Left ventricle myocardium inferior (tissue), 1 donor: ENCODE measurements at regions not wholly inside any gene's neighbourhood (a gene's known extent, or its start where the extent isn't known, plus 50 kb on each side); places are given as distances from the start of the nearest gene placed in this dataset.

ENCODE experiments used
- DNase-seq: peaks from one replicate; pipeline ENCODE4 v3.0.0-alpha.2; 2020
- H3K27ac ChIP-seq: fragments of 200-600 bp; replicated peaks from 2 replicates; pipeline ENCODE4 v1.8.0; 2021
- H3K27me3 ChIP-seq: fragments of 200-600 bp; 2 replicates; pipeline ENCODE4 v1.8.0; 2021; ENCODE audit warnings: low read depth
- H3K36me3 ChIP-seq: fragments of 200-600 bp; 2 replicates; pipeline ENCODE4 v1.8.0; 2021
- H3K4me1 ChIP-seq: fragments of 200-600 bp; 2 replicates; pipeline ENCODE4 v1.8.0; 2021
- H3K4me3 ChIP-seq: fragments of 200-600 bp; 2 replicates; pipeline ENCODE4 v1.8.0; 2021; ENCODE audit warnings: mild to moderate bottlenecking, moderate library complexity
- H3K9me3 ChIP-seq: fragments of 200-600 bp; replicated peaks from 2 replicates; pipeline ENCODE4 v1.8.0; 2021
- intact Hi-C: fragments of 100-400 bp; cut with micrococcal nuclease; formaldehyde crosslinking; loops from one replicate; pipeline ENCODE4 v1.11.0; 2022
- TF ChIP-seq, protein P1 (sequence below): fragments of 200-600 bp; IDR thresholded peaks from 2 replicates; pipeline ENCODE4 v1.8.0; 2021; ENCODE audit warnings: antibody characterized with exemption, mild to moderate bottlenecking, borderline replicate concordance
- donor health status: DM: no; HTN: yes; CAD: no; lungs with severe emphysema.

DNA sequence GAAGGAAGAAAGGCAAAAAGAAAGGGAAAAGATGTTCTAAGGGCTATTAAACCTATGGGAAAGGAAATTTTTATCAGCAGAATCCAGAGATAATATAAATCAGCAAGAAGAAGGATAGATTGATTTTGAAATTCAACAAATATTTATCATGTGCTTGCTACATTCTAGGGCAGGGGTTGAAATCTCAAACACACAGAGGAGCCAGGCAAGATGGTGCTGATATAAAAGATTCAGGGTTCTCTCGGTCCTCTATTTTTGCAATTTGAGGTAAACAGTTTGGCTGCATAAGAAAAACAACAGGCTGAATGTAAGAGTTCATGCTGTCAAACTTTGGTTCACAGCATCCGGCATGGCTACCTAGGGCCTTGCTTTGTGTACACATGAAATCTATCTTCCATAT lies 109.6 kb upstream of the BMP2 start:
- no peaks in the 10 kb centered on the region for H3K27me3 ChIP-seq
- no peaks in the 10 kb centered on the region for H3K36me3 ChIP-seq
- H3K9me3 ChIP-seq, result peaks cover 9% of the 10 kb centered on the region
- no peak overlapping the region for H3K27ac ChIP-seq
- TF ChIP-seq, protein P1, sequence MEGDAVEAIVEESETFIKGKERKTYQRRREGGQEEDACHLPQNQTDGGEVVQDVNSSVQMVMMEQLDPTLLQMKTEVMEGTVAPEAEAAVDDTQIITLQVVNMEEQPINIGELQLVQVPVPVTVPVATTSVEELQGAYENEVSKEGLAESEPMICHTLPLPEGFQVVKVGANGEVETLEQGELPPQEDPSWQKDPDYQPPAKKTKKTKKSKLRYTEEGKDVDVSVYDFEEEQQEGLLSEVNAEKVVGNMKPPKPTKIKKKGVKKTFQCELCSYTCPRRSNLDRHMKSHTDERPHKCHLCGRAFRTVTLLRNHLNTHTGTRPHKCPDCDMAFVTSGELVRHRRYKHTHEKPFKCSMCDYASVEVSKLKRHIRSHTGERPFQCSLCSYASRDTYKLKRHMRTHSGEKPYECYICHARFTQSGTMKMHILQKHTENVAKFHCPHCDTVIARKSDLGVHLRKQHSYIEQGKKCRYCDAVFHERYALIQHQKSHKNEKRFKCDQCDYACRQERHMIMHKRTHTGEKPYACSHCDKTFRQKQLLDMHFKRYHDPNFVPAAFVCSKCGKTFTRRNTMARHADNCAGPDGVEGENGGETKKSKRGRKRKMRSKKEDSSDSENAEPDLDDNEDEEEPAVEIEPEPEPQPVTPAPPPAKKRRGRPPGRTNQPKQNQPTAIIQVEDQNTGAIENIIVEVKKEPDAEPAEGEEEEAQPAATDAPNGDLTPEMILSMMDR, result no peak
- intact Hi-C loops, result no loop called here
- no peak for DNase-seq
- H3K4me3 ChIP-seq, result no peak overlapping the region
- no peaks in the 10 kb centered on the region for H3K4me1 ChIP-seq

DNA sequence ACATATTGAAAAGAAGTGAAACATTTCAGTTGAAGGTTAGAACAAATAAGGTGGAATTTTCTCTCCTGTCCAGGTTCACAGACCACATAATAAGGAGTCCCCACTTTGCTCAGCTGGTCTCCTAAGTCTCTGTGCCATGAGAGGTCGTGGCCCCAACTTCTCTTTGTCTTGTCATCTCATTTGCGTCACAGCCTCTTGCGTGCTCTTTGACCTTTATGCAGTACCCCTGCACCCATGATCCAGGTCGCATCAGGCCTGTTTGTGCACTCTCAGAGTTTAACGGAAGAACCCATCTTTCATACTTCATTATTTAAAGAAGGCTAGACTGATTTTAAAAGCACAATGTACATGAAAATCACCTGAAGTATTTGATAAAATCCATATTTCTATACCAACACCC lies 110.4 kb upstream of the BMP2 start:
- Histone ChIP-seq H3K27ac (no peak overlapping the region), H3K4me1 (no peaks in the 10 kb centered on the region), H3K27me3 (no peaks in the 10 kb centered on the region), H3K9me3 (peaks cover 9% of the 10 kb centered on the region), H3K4me3 (no peak overlapping the region), H3K36me3 (no peaks in the 10 kb centered on the region)
- intact Hi-C loops, result no loop called here
- DNase-seq, result no peak
- TF ChIP-seq, protein P1, result no peak

DNA sequence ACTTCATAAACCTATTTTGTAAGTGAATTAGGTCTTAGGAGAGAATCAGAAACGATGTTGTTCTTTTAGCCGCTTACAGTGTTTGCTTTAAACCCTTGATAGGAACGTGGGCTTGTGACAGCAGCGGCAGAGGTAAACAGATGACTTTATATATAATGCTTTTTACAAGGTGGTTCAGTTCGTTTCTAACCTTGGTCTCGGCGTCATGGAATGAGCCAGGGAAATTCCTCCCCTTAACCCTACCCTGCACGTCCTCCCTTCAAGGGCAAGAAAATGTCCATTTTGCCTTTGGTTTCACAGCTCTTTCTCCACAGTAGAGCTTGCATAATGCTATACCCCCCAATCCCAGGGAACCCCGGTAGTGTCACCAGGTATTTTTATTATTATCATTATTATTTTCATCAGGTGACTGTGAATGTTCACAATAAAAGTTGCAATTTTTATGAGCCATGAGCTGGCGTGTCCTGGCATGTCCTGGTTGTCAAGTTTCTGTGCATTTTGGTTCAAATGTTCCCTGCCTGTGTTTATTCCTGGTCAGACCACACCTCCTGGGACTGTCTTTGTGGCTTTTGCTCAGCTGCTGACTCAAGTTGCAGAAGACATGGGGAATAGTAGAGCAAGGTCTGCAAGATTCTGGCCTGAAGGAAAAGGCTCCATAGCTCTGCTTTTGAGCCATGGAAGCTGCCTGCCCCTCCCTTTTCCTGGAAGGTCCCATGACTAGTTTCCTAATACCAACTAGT lies 112.8 kb upstream of the BMP2 start:
- no peaks in the 10 kb centered on the region for H3K36me3 ChIP-seq
- no peaks in the 10 kb centered on the region for H3K4me1 ChIP-seq
- intact Hi-C loops, result no loop called here
- DNase-seq, result no peak
- no peak overlapping the region for H3K27ac ChIP-seq
- H3K27me3 ChIP-seq, result no peaks in the 10 kb centered on the region
- H3K9me3 ChIP-seq, result no peaks in the 10 kb centered on the region
- no peak overlapping the region for H3K4me3 ChIP-seq
- TF ChIP-seq, protein P1, result no peak

DNA sequence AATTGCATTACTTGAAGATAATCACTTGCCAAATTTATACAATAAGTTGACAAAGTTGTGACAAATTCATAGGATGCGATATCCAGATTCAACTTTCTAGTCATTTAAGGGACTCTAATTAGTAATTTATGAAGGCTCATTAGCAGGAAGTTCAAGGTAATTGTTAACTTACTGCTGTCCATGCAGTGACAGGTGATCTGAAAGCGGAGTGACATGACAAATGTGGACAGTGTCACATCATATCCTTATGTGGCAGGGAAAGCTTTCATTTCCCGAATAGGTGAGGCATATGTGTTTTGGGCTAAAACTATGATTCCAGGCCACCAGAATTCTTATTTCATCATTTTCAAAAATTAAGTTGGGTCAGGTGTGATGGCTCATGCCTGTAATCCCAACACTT lies 115.9 kb upstream of the BMP2 start:
- Histone ChIP-seq H3K27ac (no peak overlapping the region), H3K27me3 (no peaks in the 10 kb centered on the region), H3K9me3 (no peaks in the 10 kb centered on the region), H3K36me3 (no peaks in the 10 kb centered on the region), H3K4me3 (no peak overlapping the region), H3K4me1 (no peaks in the 10 kb centered on the region)
- TF ChIP-seq, protein P1, result no peak
- intact Hi-C loops, result no loop called here
- DNase-seq, result no peak

DNA sequence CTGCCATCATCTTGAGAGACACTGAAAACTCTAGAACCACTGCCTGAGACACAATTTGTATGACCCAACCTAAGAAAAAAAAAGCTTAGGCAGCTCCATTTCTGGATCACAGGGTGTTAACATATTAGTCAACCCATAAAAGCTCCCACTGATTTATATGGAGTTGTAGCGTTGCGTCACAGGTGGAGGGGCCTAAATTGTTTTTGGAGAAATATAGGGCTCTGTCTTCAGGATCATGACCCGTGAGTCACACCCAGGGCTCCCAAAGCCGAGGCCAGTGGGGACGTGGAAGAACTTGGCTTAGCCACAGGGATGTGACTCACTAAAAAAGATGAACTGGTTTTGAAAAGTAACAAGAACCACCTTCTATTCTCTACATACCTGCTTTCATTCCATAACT lies 116.5 kb upstream of the BMP2 start:
- Histone ChIP-seq H3K4me1 (no peaks in the 10 kb centered on the region), H3K27ac (no peak overlapping the region), H3K36me3 (no peaks in the 10 kb centered on the region), H3K4me3 (no peak overlapping the region), H3K9me3 (no peaks in the 10 kb centered on the region), H3K27me3 (no peaks in the 10 kb centered on the region)
- intact Hi-C loops, result no loop called here
- DNase-seq, result no peak
- TF ChIP-seq, protein P1, result no peak
